GM19455 (cell line): ENCODE measurements at regions not wholly inside any gene's neighbourhood (a gene's known extent, or its start where the extent isn't known, plus 50 kb on each side); places are given as distances from the start of the nearest gene placed in this dataset.
"Not testable (repeated sequence)": the region's sequence is repeated elsewhere in the genome, so short reads cannot be mapped to it uniquely, and the experiment has no call there.

ENCODE experiments used
- ATAC-seq: cut with Tn5 transposase; IDR thresholded peaks from one replicate; pipeline ENCODE4 v1.9.1; 2021; ENCODE audit not compliant: unreplicated experiment

DNA sequence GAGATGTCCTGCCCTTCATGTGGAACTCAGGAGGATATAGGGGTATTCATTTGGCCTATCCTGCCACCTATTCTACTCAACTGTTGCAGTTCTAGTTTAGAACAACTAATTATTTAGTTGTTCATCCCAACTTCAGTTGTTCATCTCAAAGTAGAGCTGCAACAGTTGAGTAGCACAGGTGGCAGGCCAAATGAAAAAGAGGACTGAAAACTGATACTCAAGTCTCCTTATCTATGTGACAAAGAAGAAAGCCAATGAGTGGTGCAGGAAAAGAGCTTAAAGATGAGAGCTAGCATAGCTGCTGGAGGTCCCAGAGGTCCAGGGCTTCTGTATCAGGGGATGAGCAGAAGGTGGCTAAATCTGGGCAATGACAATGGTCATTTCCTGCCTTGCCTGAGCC is 148.9 kb upstream of the KITLG start:
- ATAC-seq = no peak

DNA sequence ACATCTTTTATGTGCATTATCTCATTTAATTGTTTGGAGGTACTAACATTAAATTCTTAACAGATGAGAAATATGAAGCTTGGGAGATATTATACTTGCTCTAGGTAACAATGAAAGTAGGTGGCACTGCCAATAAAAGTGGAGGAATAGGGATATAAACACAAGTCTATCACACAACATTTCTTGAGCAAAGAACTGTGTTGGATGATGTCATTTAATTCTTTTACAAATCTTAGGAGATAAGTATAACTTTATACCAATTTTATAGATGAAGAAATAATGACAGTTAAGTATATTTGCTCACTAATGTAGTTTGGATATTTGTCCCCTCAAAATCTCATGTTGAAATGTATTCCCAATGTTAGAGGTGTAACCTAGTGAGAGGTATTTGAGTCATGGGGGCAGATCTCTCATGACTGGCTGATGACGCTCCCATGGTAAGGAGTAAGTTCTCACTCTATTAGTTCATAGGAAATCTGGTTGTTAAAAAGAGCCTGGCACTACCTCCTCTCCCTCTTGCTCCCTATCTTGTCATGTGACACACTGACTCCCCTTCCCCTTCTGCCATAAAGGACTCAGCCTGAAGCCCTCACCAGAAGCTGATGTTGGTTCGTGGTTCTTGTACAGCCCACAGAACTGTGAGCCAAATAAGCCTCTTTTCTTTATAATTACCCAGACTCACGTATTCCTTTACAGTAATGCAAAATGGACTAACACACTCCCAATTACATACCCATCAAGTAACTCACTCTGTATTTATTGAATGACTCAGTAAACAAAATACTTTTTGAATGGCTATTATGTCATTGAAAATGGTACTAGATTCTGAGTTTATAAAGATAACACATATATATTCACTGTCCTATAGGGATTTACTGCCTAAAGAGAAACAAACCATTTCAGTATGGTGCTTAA is 146.8 kb upstream of the KITLG start:
- ATAC-seq = no peak

DNA sequence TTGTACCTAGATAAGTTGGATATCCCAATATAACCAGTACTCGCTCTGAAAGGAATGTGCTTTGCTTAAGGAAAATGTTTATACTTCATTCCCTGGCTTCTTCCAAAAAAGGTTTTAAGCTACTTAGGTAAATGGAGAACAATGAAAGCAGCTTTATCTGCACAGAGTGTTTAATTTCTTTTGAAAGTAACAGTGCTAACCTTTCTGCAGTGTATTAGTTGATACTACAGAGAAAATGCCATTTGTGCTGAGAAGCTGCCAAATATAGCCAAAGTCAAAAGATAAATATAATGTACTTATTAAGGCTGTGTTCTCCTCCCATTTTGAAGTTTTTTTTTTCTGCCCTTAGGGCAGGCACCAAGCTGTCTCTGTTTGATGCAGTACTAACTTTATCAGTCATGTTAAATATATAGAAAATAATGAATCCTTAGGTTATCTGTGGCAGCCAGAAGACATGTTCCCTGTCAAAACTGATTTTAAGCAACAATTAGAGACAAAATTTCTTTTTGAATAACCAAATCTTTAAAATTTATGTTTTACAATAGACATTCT is 145.4 kb upstream of the KITLG start:
- ATAC-seq = no peak

DNA sequence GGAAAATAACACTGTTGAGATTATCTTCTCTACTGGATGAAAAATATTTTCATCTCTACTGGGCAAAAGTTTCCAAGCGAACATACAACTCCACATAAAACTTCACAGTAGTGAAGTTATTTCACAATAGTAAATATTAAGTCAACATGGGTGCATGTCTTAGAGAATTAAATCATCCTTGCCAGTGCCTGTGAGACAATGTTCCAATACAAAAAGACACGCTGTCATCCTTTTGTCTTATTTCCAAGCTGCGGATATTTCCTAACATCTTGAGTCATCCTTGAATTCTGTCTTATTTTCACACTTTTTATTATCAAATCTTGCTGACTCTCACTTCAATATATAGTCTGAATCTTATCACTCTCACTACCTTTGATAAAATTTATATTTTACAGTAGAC is 142.9 kb upstream of the KITLG start:
- ATAC-seq = no peak

DNA sequence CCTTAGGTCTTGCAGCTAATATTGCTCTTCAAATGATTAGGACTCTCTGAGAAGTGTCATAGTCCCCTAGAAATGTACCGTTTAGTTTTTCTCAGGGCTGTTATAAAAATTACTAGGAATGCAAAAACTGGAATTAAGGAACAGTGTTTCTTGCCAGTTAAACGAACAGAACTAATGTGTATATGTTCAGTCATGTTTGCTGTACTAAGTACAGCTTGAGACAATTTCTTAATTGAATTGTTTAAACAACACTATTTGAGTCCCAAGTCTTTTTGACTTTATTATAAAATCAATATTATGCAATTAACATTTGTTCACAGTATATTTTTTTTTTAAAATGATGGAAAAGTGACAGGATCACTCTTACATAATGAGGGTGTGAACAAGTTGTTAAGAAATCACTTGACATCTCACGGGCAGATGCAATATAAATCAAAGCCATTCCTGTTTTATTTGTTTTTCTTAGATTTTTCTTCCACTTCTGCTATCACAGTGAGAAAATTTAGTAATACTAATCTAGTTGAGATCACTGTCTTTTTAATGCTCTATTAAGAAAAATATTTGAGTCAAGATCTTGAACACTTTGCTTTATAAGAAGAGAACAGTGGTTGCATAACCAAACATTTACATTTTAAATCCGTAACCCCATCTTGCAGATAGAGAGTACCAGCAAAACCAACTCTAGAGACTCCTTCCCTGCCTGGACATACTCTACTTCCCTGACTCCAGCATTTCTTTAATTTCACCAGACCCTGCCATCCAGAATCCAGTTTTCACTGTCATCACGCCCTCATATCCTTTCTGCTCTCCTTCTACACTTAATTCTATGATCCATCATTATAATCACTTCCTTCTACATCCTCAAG is 140.7 kb upstream of the KITLG start:
- no peak for ATAC-seq

DNA sequence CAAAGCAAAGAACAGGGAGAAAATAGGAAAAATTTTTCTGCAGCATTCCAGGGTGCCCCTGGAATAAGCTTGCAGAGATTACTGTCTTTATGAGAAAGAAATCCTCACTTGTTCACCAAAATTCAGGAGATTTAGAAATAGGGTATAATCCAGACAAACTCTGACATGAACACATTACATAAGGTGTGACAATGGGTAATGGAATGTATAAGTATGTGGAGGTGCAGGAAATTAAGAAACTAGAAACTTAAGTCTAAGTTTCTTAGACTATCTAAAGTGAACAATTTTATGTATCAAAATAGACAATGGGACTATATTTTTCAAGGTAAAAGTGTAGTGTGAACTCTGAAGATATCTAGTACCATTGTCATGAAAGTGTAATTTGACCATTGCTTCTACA is 140.0 kb upstream of the KITLG start:
- no peak for ATAC-seq

DNA sequence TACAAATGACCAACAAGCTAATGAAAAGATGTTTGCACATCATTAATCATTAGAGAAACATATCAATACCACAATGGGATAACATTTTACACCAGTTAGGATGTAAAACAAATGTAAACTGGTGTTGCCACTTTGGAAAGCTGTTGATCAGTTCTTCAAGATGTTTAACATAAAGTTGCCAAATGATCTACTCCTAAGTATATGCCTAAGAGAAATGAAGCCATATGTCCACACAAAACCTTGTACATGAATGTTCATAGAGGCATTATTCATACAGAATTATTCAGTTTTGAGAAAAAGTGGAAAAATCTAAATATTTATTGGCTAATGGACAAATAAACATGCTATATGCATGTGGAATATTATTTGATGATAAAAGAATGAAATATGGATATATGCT is 136.9 kb upstream of the KITLG start:
- ATAC-seq = no peak

DNA sequence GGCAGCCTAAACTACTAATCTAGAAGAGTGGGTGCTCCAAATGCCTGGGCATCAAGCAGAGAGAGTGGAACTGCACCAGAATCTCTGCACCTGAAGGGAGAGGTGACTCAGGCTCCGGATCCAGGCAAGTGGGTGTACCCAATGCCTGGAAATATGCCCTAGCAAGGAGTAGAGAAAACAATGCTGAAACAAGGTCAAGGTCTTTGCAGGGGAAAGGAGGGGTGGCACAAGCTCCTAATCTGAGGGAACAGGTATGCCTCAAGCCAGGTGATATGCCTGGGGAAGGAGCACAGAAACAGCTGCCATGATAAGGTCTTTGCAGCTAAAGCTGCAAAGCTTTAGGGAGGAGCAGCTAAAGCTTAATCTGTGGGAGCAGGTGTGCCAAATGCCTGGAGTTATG is 136.0 kb upstream of the KITLG start:
- no peak for ATAC-seq

DNA sequence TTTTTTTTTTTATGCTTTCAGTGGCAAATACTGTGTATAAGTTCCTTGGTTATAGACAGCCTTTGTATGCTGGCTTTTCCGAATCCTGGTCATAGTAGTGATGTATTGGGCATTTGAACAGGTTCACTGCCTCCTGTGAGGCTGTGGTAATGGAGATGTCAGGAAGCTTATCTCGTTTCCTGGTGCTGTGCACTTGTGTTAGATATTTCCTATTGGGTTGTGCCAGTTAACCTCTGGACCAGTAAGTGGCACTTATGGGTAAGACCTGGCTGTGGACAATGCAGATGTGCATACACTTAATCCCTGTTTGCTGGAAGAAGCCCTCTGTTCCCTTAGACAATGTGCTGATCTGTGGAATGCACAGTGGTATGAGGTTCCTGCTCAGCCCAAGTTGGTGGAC is 135.4 kb upstream of the KITLG start:
- ATAC-seq = no peak

DNA sequence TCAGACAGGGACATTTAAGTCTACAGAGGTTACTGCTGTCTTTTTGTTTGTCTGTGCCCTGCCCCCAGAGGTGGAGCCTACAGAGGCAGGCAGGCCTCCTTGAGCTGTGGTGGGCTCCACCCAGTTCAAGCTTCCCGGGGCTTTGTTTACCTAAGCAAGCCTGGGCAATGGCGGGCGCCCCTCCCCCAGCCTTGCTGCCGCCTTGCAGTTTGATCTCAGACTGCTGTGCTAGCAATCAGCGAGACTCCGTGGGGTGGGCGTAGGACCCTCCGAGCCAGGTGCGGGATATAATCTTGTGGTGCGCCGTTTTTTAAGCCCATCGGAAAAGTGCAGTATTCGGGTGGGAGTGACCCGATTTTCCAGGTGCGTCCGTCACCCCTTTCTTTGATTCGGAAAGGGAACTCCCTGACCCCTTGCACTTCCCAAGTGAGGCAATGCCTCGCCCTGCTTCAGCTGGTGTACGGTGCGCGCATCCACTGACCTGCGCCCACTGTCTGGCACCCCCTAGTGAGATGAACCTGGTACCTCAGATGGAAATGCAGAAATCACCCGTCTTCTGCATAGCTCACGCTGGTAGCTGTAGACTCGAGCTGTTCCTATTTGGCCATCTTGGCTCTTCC is 134.1 kb upstream of the KITLG start:
- not testable (repeated sequence) for ATAC-seq

DNA sequence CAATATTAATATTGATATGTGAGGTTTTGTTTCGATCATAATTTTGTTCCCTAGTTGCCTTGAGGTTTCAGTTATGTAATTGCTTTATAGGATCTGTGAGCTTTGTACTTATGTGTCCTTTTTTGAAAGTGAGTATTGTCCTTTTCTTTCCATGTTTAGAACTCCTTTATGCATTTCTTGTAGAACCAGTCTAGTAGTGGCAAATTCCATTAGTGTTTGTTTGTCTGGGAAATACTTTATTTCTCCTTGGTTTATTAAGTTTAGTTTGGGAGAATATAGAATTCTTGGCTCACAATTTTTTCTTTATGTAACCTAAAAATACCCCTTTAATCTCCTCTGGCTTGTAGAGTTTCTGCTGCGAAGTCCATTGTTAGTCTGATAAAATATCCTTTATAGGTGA is 127.5 kb upstream of the KITLG start:
- ATAC-seq = no peak

DNA sequence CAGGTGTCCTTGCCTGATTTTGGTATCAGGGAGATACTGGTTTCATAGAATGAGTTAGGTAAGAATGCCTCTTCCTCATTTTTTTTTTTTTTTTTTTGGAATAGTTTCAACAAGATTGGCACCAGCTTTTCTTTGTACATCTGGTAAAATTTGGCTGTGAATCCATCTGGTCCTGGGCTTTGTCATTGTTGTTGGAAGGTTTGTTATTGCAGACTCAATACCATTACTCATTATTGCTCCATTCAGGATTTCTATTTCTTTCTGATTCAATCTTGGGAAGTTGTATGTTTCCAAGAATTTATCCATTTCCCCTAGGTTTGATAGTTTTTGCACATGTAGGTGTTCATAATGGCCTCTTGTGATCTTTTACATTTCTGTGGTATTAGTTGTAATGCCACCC is 126.0 kb upstream of the KITLG start:
- no peak for ATAC-seq

DNA sequence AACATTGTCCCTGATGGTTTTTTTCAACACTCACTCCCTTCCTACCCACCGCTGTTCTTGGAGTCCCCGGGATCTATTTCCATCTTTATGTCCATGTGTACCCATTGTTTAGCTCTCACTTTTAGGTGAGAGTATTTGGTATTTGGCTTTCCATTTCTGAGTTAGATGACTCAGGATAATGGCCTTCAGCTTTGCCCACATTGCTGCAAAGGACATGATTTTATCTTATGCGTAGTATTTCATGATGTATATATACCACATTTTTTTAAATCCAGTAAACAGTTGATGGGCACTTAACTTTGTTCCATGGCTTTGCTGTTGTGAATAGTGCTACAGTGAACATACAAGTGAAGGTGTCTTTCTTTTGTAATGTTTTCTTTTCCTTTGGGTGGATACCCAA is 123.5 kb upstream of the KITLG start:
- ATAC-seq = no peak

DNA sequence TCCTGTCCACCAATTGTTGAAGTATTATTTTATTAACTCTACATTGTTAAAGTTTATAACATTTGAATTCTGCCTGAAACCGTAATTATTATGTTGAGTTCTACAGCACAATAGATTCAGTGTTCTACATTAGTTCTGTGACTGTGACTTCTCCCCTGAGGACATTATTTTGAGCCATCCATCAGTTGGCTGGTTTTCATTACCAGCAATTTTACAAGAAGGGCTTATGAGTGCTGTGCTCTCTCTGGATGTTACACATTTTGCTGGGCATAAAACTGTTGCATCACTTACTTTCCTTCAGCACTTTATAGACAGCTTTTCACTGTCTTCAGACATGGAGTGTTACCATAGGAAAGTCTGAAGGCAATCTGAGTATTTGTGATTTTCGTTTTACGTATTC is 118.2 kb upstream of the KITLG start:
- no peak for ATAC-seq

DNA sequence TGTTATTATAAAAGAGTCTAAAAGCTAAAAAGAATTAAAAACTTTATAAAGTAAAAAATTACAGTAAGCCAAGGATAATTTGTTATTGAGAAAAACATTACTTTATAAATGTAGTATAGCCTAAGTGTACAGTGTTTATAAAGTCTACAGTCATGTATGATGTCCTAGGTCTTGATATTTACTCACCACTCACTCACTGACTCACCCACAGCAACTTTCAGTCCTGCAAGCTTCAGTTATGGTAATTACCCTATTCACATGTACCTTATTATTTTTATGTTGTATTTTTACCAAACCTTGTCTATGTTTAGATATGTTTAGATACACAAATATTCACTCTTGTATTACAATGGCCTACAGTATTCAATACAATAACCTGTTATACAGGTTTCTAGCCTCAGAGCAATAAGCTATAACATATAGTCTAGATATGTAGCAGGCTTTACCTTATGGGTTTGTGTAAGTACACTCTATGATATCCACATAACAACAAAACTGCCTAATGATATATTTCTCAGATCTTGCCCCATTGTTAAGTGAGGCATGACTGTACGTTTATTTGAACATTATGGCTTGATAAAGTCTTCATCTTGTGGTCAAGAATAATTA is 113.7 kb upstream of the KITLG start:
- no peak for ATAC-seq

DNA sequence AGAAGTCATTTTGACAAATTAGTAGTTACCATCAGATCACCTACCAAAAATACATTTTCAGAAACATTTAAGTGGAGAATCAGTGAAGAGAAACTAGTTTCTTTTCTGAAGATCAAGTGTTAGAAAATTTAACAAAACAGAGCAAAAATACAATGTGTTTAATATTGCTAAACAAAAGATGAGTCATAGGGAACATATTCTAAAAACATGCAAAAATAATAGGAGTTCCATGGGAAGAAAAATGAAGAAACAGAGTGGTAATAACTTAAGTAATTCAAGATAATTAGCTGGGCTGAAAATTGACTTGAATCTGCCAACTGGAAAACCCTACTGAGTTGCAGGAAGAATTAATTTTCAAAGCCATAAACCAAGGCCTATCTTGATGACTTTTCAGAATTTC is 111.5 kb upstream of the KITLG start:
- ATAC-seq = no peak

DNA sequence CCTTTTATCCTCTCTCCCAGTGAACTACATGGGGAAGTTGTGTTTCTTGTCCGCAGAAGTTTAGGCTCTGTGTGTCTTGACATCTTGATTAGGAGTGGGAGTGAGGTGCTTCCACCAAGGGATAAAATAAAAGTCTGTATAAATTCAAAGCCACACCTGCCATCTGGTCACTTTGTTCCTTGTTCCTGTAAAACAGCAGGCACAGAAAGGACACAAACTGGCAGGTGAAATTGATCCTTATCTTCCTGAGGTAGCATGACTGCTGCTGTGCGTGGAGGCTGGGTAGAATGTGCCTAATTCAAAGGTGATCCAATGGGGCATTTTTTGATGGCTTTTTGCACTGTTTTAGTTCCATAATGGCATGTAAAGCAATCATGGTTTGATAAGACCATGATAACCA is 104.3 kb upstream of the KITLG start:
- ATAC-seq = no peak

DNA sequence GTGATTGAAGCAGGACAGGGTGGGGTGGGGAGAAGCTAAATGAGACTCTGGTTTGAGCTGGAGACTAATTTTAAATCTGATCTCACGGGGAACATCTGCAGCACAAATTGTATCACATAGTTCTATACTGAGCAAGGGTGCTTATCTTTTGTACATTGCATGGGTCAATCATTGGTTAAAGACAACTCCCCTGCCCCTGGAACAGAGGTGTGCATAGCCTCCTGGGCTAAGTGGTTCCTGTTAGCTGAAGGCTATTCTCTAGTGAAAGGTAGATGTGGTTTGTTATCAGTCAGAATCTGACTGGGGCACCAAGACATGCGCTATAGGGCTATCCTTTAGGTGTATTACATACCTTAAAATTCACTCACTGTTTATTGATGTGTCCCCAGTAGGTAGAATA is 103.9 kb upstream of the KITLG start:
- no peak for ATAC-seq

DNA sequence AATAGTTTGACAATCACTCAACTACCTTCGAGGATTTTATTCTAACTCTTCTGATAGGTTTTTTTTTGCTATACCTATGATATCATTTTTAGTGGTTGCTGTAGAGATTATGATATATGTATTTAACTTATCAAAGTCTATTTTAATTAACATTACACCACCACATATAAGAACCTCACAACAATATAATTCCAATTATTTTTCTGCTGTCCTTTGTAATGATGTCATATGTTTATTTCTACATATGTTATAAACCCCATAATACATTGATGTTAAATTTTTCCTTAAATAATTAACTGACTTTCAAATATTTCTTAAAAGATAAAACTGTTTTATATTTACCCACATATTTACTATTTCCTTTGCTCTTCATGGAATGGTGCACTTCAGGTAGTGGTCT is 103.4 kb upstream of the KITLG start:
- ATAC-seq = no peak

DNA sequence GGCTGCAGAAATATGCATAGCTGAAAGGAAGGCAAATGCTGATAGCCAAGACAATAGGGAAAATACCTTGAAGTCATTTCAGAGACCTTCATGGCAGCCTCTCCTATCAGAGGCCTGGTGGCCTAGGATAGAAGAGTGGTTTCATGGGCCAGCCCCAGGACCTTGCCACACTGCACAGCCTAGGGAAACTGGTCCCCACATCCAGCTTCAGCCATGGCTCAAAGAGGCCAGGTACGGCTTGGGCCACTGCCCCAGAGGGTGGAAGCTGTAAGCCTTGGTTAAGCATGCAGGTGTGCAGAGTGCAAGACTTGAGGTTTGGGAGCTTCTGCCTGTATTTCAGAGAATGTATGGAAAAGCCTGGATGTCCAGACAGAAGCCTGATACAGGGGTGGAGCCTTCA is 101.0 kb upstream of the KITLG start:
- ATAC-seq = no peak

DNA sequence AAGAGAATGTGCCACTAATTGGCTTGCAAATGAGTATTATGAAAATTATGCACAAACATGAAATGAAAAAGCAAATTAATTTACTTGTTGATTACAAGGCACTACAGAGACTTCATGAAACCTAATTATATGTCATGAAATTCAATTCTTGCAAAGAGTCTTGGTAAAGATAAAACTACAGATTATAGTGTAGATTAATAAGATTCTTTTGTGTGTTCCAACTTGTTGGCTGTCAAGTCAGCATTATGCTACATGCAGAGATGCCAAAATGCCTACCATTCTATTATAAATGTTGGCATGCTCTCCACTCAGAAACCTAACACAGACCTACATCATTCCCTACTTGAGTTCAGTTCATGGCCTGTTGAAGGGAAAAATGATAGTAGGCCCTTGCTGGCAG is 97.2 kb upstream of the KITLG start:
- no peak for ATAC-seq
